Hypothalamus (tissue), 51 donors: ENCODE measurements at regions not wholly inside any gene's neighbourhood (a gene's known extent, or its start where the extent isn't known, plus 50 kb on each side); places are given as distances from the start of the nearest gene placed in this dataset.
A peak's percentile ranks its signal among the peaks of the same experiment; 100 is the strongest.

Experiments used
- DNase-seq, 51 donors: peaks; one replicate each; lab custom pipeline; 2025; lab: John Stamatoyannopoulos, UW

- DNase-seq = no peak
Measured at GRCh38 chr18:77894060-77894459, 644.4 kb downstream of the GALR1 start.

GRCh38 chr18:77895250-77895649 is 645.6 kb downstream of the GALR1 start:
- DNase-seq = no peak

- no peak for DNase-seq
Measured at GRCh38 chr18:77896586-77897252, 647.1 kb downstream of the GALR1 start.

- DNase-seq = no peak
Measured at GRCh38 chr18:77897606-77898005, 648.0 kb downstream of the GALR1 start.

- peak in 23 of 51 donors; percentile 2 to 61 (median 22) for DNase-seq
Measured at GRCh38 chr18:77899972-77900754, 650.5 kb downstream of the GALR1 start.

GRCh38 chr18:77905011-77905410 is 655.4 kb downstream of the GALR1 start:
- DNase-seq = no peak

- DNase-seq = no peak
Measured at GRCh38 chr18:77905449-77906055, 655.9 kb downstream of the GALR1 start.

GRCh38 chr18:77906103-77906892 is 656.6 kb downstream of the GALR1 start:
- no peak for DNase-seq

- no peak for DNase-seq
Measured at GRCh38 chr18:77910347-77910746, 660.7 kb downstream of the GALR1 start.

GRCh38 chr18:77911971-77912605 is 662.4 kb downstream of the GALR1 start:
- DNase-seq = no peak

GRCh38 chr18:77918730-77919129 is 669.1 kb downstream of the GALR1 start:
- no peak for DNase-seq

- DNase-seq = no peak
Measured at GRCh38 chr18:77919923-77920322, 670.3 kb downstream of the GALR1 start.

- no peak for DNase-seq
Measured at GRCh38 chr18:77935342-77935741, 685.7 kb downstream of the GALR1 start.

- DNase-seq = no peak
Measured at GRCh38 chr18:77940566-77940965, 690.9 kb downstream of the GALR1 start.

GRCh38 chr18:77944533-77944932 is 694.9 kb downstream of the GALR1 start:
- no peak for DNase-seq

GRCh38 chr18:77948567-77948966 is 698.9 kb downstream of the GALR1 start:
- DNase-seq = no peak

GRCh38 chr18:77949355-77949973 is 699.8 kb downstream of the GALR1 start:
- no peak for DNase-seq

- no peak for DNase-seq
Measured at GRCh38 chr18:77959248-77959647, 709.6 kb downstream of the GALR1 start.

- no peak for DNase-seq
Measured at GRCh38 chr18:77960791-77961410, 711.3 kb downstream of the GALR1 start.

GRCh38 chr18:77967071-77967470 is 717.4 kb downstream of the GALR1 start:
- no peak for DNase-seq
